ENCODE measurements at regions not wholly inside any gene's neighbourhood (a gene's known extent, or its start where the extent isn't known, plus 50 kb on each side); places are given as distances from the start of the nearest gene placed in this dataset.

DNA sequence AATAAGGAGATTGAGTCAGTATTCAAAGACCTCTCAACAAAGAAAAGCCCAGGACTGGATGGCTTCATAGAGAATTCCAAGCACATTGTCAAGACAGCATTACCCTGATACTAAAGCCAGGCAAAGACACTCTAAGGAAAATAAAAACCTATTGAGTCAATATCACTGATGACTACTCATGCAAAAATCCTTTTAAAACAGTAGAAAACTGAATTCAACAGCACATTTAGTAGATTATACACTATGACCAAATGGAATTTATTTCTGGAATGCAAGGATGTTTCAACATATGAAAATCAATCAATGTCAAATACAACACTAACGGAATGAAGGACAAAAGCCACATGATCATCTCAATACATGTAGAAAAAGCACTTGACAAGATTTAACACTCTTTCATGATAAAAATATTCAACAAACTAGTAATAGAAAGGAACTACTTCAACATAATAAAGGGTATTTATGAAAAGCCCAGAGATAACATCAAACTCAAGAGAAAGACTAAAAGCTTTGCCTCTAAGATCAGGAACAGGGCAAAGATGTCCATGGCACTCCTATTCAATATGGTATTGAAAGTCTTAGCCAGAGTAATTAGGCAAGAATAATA, 633.3 kb downstream of the ANKRD50 start:
- Histone ChIP-seq H3K4me1 (no peaks in the 10 kb centered on the region), H3K4me3 (no peak overlapping the region), H3K9me3 (peaks cover 23% of the 10 kb centered on the region), H3K27me3 (ENCODE audit: insufficient read depth in 3 of 3, low read length in 2 of 3) (no peaks in the 10 kb centered on the region), H3K36me3 (ENCODE audit: insufficient read depth in 1 of 2, low read depth in 1 of 2) (no peaks in the 10 kb centered on the region), H3K27ac (no peak overlapping the region)
- intact Hi-C loops (cut with DNase I): no loop called here
- TF ChIP-seq, protein P1, sequence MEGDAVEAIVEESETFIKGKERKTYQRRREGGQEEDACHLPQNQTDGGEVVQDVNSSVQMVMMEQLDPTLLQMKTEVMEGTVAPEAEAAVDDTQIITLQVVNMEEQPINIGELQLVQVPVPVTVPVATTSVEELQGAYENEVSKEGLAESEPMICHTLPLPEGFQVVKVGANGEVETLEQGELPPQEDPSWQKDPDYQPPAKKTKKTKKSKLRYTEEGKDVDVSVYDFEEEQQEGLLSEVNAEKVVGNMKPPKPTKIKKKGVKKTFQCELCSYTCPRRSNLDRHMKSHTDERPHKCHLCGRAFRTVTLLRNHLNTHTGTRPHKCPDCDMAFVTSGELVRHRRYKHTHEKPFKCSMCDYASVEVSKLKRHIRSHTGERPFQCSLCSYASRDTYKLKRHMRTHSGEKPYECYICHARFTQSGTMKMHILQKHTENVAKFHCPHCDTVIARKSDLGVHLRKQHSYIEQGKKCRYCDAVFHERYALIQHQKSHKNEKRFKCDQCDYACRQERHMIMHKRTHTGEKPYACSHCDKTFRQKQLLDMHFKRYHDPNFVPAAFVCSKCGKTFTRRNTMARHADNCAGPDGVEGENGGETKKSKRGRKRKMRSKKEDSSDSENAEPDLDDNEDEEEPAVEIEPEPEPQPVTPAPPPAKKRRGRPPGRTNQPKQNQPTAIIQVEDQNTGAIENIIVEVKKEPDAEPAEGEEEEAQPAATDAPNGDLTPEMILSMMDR (IDR thresholded peaks at IDR 0.05): no peak
- ATAC-seq (no peak), DNase-seq (no peak)
- 54 to 58% (median 58%) methylated on average over 1 of the region's 1 CpG for WGBS, 3 donors

DNA sequence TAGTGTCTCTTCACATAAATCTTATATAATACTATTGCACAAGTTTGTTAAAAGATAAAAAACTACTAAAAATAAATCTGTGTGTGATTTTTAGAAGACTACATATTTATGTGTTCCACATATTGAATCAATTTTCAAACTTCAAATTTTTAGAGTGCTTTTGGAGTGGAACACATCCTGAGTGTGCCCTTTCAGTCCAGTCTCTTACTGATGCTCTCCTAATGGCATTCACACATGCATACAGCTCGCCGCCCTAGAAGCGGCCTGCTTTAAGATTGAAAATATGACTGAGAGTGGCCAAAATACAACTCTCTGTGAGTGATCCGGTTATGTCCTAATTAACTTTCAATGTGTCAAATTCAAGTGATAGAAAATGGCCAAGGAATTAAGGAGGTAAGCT, 628.8 kb downstream of the ANKRD50 start:
- WGBS, 3 donors: 23 to 46% (median 23%) methylated on average over 4 of the region's 4 CpGs
- ATAC-seq (no peak), DNase-seq (no peak)
- no peak overlapping the region for H3K27ac ChIP-seq
- intact Hi-C loops (cut with DNase I): no loop called here
- H3K9me3 ChIP-seq: peaks cover 23% of the 10 kb centered on the region
- no peak overlapping the region for H3K4me3 ChIP-seq
- H3K36me3 ChIP-seq (ENCODE audit: insufficient read depth in 1 of 2, low read depth in 1 of 2): no peaks in the 10 kb centered on the region
- TF ChIP-seq, protein P1 (IDR thresholded peaks at IDR 0.05): no peak
- H3K4me1 ChIP-seq: no peaks in the 10 kb centered on the region
- H3K27me3 ChIP-seq (ENCODE audit: insufficient read depth in 3 of 3, low read length in 2 of 3): no peaks in the 10 kb centered on the region

DNA sequence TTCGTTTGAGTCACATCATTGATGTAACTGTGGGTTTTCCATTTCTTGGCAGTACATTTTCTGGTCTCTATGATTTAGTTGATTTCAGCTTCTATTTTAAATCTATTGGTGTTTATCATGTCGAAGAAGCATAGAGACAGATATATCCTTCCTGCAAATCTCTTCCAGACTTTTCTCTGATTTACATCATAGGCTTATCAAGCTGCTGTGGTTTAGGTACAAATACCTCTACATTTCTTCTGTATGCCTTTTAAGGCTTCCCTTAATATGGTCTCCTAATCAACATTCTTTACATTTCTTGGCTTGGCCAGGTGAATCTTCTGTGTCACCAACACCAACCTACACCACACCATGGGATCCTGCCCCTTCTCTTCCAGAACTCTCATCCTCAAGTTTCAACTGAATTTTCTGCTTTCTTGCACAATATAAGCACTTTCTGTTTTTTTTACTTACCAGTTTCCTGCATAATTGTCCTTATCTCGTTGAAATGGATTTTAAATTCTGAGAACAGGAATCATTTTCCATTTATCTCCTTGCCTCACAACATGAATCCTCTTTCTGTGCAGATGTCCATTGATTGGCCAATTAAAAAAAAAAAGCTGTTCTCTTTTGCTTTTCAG, 626.9 kb downstream of the ANKRD50 start:
- no peak for ATAC-seq

DNA sequence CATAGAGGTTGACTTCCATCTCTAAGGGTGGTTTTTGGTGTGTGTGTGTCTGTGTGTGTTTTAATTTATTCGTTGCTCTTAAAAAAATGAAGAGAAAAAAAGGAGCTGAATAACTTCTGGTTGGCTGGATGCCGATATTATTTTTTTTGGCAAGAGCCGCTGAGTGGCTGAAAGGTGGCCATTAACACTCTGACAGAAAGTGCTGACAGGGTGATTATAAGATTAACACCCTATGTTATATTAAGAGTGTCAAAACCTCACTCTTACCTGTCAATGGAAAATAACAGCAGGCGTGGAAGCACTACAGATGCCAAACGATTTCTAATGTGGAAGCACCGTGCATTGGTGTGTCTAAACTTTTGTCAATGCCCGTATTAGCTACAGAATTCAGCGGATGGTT, 622.5 kb downstream of the ANKRD50 start:
- Histone ChIP-seq H3K27me3 (ENCODE audit: insufficient read depth in 3 of 3, low read length in 2 of 3) (no peaks in the 10 kb centered on the region), H3K9me3 (no peaks in the 10 kb centered on the region), H3K27ac (no peak overlapping the region), H3K36me3 (ENCODE audit: insufficient read depth in 1 of 2, low read depth in 1 of 2) (no peaks in the 10 kb centered on the region), H3K4me1 (no peaks in the 10 kb centered on the region), H3K4me3 (no peak overlapping the region)
- TF ChIP-seq, protein P1 (IDR thresholded peaks at IDR 0.05): no peak
- 59 to 66% (median 64%) methylated on average over 8 of the region's 8 CpGs for WGBS, 3 donors
- intact Hi-C loops (cut with DNase I): no loop called here
- ATAC-seq (no peak), DNase-seq (no peak)

More for the DNA sequence above, 626.9 kb downstream of the ANKRD50 start:
- H3K27me3 ChIP-seq (ENCODE audit: insufficient read depth in 3 of 3, low read length in 2 of 3): no peaks in the 10 kb centered on the region
- DNase-seq: no peak
- H3K4me1 ChIP-seq: no peaks in the 10 kb centered on the region
- H3K27ac ChIP-seq: no peak overlapping the region
- no peak overlapping the region for H3K4me3 ChIP-seq
- no peaks in the 10 kb centered on the region for H3K36me3 ChIP-seq (ENCODE audit: insufficient read depth in 1 of 2, low read depth in 1 of 2)
- H3K9me3 ChIP-seq: peaks cover 5% of the 10 kb centered on the region
- TF ChIP-seq, protein P1 (IDR thresholded peaks at IDR 0.05): no peak
- 59 to 68% (median 62%) methylated on average over 3 of the region's 3 CpGs for WGBS, 3 donors
- intact Hi-C loops (cut with DNase I): no loop called here

DNA sequence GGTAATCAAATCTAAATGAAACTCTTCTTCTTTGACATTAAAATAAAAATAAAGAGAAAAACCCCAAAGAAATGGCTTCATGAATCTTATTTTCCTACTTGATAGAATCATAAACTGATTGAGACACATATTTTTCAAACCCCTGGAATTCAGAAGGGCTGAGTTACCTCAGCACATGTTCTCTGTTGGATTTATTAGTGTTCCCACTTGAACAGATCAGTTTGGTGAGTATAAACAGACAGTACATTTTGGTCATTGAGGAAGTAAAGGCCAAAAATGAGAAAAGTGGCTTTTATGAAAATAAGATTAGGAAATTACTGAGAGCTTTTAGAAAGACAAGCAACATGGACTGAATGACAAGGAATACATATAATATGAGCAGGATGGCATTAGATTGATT, 620.4 kb downstream of the ANKRD50 start:
- ATAC-seq (peak in 1 of 4 donors; percentile 37), DNase-seq (no peak)
- Histone ChIP-seq H3K27me3 (ENCODE audit: insufficient read depth in 3 of 3, low read length in 2 of 3) (no peaks in the 10 kb centered on the region), H3K4me1 (peaks cover 6% of the 10 kb centered on the region), H3K9me3 (no peaks in the 10 kb centered on the region), H3K36me3 (ENCODE audit: insufficient read depth in 1 of 2, low read depth in 1 of 2) (no peaks in the 10 kb centered on the region), H3K4me3 (no peak overlapping the region), H3K27ac (no peak overlapping the region)
- intact Hi-C loops (cut with DNase I): no loop called here
- TF ChIP-seq, protein P1 (IDR thresholded peaks at IDR 0.05): no peak

Measured in psoas muscle (tissue), 7 donors.